Progenitor cell of endocrine pancreas (in vitro differentiated cells): ENCODE measurements at regions not wholly inside any gene's neighbourhood (a gene's known extent, or its start where the extent isn't known, plus 50 kb on each side); places are given as distances from the start of the nearest gene placed in this dataset.

ENCODE experiments used
- DNase-seq: peaks from one replicate; pipeline ENCODE4 v3.0.0; 2021; ENCODE audit warnings: low spot score; ENCODE audit not compliant: unreplicated experiment
- H3K27ac Mint-ChIP-seq: 2 replicates; pipeline ENCODE4 v1.8.0; 2021; ENCODE audit warnings: mild to moderate bottlenecking, moderate library complexity, mixed read lengths
- H3K27me3 Mint-ChIP-seq: 2 replicates; pipeline ENCODE4 v1.8.0; 2021; ENCODE audit warnings: mixed read lengths
- H3K36me3 Mint-ChIP-seq: 2 replicates; pipeline ENCODE4 v1.8.0; 2022; ENCODE audit warnings: mixed read lengths; ENCODE audit not compliant: insufficient read depth
- H3K4me1 Mint-ChIP-seq: 2 replicates; pipeline ENCODE4 v1.8.0; 2021; ENCODE audit warnings: low read depth, mixed read lengths
- H3K4me3 Mint-ChIP-seq: 2 replicates; pipeline ENCODE4 v1.8.0; 2021; ENCODE audit warnings: low read depth, mild to moderate bottlenecking, moderate library complexity, mixed read lengths
- H3K9me3 Mint-ChIP-seq: 2 replicates; pipeline ENCODE4 v1.8.0; 2021; ENCODE audit warnings: low read depth, mixed read lengths
- TF ChIP-seq, protein P1 (sequence below): fragments of 200-600 bp; sonication (generic); IDR thresholded peaks from one replicate; pipeline ENCODE4 v1.5.0; 2021; ENCODE audit warnings: antibody characterized with exemption, mild to moderate bottlenecking; ENCODE audit not compliant: unreplicated experiment

DNA sequence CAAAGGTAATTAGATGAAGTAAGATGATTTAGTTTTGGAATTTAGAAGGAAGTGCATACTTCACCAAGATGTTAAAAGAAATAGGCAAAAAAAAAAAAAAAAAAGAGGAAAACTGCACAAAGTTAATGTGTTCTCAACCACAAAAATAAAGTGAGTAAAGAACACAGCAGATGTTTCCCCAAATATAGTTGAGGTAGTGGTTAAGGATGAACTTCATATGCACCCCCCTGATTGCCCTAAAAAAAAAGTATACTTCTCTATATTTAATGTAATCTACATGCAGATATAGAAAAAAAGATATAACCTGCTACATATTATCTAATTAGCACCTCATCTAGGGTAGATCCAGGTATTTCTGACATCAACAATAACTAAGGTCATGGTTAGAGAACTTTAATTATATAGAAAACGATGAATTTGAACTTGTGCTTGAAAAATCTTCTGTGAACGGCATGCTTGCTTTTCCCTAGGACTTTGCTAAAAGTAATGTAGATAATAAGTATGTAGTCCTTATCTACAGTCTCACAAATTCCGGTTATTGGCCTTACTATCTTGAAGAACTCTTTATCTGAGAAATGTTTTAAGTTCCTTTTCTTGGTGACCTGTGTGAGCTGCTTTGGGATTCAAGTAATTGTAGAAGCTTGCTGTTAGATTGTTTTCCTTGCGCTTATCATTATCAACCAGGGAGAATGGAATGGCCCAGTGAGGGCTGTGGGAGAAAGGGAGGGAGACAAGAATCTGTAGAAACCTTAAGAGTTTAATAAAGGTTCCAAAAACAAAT lies 70.1 kb upstream of the LRRC7 start:
- TF ChIP-seq, protein P1, sequence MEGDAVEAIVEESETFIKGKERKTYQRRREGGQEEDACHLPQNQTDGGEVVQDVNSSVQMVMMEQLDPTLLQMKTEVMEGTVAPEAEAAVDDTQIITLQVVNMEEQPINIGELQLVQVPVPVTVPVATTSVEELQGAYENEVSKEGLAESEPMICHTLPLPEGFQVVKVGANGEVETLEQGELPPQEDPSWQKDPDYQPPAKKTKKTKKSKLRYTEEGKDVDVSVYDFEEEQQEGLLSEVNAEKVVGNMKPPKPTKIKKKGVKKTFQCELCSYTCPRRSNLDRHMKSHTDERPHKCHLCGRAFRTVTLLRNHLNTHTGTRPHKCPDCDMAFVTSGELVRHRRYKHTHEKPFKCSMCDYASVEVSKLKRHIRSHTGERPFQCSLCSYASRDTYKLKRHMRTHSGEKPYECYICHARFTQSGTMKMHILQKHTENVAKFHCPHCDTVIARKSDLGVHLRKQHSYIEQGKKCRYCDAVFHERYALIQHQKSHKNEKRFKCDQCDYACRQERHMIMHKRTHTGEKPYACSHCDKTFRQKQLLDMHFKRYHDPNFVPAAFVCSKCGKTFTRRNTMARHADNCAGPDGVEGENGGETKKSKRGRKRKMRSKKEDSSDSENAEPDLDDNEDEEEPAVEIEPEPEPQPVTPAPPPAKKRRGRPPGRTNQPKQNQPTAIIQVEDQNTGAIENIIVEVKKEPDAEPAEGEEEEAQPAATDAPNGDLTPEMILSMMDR = no peak
- no peaks in the 10 kb centered on the region for H3K27me3 Mint-ChIP-seq
- no peak for DNase-seq
- peaks cover 9% of the 10 kb centered on the region for H3K4me1 Mint-ChIP-seq
- H3K4me3 Mint-ChIP-seq = no peak overlapping the region
- H3K36me3 Mint-ChIP-seq = no peaks in the 10 kb centered on the region
- no peaks in the 10 kb centered on the region for H3K9me3 Mint-ChIP-seq
- H3K27ac Mint-ChIP-seq = no peak overlapping the region

DNA sequence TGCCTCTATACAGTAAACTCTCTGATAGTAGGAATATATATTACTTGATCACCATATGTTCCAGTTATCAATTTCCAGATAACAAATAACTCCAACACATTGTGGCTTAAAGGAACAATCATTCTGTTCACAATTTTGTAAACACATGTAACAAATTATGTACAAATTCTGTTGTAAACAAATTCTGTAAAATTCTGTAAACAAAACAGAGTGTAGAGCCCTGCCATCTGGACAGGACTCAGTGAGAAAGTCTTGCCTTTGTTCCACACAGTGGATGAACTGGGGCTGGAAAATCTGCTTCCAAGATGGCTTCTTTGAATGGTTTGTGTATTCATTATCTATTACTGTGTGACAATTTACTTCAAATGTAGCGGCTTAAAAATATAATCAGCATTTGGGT lies 69.0 kb upstream of the LRRC7 start:
- H3K36me3 Mint-ChIP-seq = no peaks in the 10 kb centered on the region
- H3K4me3 Mint-ChIP-seq = no peak overlapping the region
- TF ChIP-seq, protein P1 = no peak
- H3K4me1 Mint-ChIP-seq = peaks cover 6% of the 10 kb centered on the region
- DNase-seq = no peak
- no peak overlapping the region for H3K27ac Mint-ChIP-seq
- H3K27me3 Mint-ChIP-seq = no peaks in the 10 kb centered on the region
- H3K9me3 Mint-ChIP-seq = no peaks in the 10 kb centered on the region

DNA sequence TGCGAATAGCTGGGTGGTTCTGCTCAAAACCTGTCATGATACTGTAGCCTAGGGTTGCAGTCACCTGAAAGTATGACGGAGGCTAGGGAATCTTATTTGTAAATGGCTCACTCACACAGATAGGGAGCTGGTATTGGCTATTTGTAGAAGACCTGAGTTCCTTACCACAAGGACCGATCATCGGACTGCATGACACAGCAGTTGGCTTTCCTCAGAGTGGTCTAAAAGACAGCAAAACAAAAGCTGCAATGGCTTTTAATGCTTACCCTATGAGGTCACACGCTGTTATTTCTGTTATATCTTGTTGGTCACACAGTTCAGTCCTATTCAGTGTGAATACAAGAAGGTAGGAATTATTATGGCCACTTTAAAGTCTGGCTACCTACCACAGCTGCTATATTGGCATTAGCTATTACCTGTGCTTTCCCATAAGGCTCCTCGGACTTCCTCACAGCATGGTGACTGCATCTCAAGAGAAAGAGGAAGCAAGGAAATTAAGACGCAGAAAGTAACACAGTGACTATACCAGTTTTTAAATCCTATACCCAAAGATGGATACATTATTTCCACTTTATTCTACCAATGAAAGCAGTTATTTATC lies 68.4 kb upstream of the LRRC7 start:
- Mint-ChIP-seq H3K27me3 (no peaks in the 10 kb centered on the region), H3K27ac (no peak overlapping the region), H3K4me1 (peaks cover 6% of the 10 kb centered on the region), H3K9me3 (no peaks in the 10 kb centered on the region), H3K4me3 (no peak overlapping the region), H3K36me3 (no peaks in the 10 kb centered on the region)
- no peak for DNase-seq
- TF ChIP-seq, protein P1 = no peak

DNA sequence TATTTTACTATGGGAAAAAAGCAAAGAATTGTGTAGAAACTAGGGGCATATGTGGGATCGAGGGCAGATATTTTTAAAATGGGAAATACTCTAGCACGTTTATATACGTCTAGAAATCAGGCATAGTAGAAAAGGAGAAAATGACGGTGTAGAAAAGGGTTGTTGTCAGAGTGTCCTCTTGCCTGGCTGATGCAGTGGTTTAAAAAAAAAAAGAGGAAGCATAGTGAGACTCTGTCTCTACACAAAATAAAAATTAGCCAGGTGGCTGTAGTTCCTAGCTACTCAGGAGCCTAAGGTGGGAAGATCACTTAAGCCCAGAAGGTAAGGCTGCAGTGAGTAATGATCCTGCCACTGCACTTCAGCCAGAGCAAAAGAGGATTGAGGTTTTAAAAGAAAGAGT lies 64.7 kb upstream of the LRRC7 start:
- H3K9me3 Mint-ChIP-seq = no peaks in the 10 kb centered on the region
- TF ChIP-seq, protein P1 = no peak
- H3K4me3 Mint-ChIP-seq = no peak overlapping the region
- no peak overlapping the region for H3K27ac Mint-ChIP-seq
- no peaks in the 10 kb centered on the region for H3K27me3 Mint-ChIP-seq
- peaks cover under 1% of the 10 kb centered on the region for H3K4me1 Mint-ChIP-seq
- H3K36me3 Mint-ChIP-seq = no peaks in the 10 kb centered on the region
- no peak for DNase-seq

DNA sequence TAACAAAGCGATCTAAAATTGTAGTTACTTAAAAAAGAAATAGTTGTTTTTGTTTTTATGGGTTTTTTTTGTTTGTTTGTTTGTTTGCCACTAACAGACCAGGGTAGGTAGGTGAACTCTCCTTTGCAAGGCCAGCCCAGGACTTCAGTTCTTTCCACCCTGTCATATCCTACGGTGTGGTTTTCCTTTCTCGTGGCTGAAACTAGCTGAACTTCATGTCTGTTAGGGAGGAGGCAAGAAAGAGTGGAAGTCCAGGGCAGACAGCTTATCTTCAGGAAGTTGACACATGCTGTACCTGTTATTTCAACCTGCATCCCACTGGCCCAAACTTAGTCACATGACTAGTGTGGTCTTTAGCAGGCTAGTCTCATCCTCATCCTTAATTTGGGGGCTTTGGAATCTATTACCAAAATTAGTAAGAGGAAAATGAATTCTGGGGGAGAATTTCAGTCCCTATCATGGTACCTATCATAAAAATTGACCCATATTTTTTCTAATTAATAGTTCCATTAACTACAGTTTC lies 62.9 kb upstream of the LRRC7 start:
- Mint-ChIP-seq H3K36me3 (no peaks in the 10 kb centered on the region), H3K4me3 (no peak overlapping the region), H3K9me3 (no peaks in the 10 kb centered on the region), H3K27me3 (no peaks in the 10 kb centered on the region), H3K27ac (no peak overlapping the region), H3K4me1 (no peaks in the 10 kb centered on the region)
- no peak for DNase-seq
- TF ChIP-seq, protein P1 = no peak
